NCI-H146 treated with DMSO at 0.1 percent for 48 hours (cell line): ENCODE measurements at regions not wholly inside any gene's neighbourhood (a gene's known extent, or its start where the extent isn't known, plus 50 kb on each side); places are given as distances from the start of the nearest gene placed in this dataset.

ENCODE experiments used
- DNase-seq: peaks from one replicate; lab custom pipeline; 2025; ENCODE audit not compliant: unreplicated experiment; lab: John Stamatoyannopoulos, UW

DNA sequence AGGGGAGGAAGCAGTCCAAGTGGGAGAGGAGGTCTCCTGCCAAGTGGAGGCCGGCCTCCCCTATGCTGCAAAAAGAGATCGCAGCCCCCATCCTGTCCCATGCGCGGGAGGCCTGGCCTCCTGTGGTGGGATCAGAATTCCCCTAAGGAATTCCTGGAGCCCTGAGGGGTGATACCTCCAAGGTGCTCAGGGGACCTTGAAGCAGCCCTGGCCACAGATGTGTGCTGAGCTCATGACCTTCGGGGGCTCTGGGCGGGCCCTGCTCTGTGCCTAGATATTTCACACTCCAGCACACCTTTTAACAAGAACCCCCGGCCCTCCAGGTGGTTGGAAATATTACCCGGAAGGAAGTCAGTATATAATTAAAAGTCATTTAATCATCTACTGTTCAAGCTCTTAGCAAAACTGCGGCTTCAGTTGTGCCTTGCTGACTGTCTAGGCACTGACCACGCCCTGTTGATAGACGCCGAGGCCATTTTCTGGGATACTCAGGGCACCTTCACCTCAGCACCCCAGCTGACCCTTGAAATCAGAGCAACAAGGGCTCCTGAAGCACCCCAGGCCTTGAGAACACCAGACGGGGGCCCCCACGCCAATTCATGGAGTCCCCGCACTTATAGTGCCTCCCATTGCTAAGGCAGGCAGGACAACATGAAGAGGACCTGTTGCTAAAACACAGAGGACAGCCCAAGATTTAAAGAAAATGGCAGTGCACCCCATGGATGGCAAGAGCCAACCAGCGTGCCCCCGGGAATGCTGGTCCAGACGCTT is 119.1 kb downstream of the NDUFA10 start:
- no peak for DNase-seq

DNA sequence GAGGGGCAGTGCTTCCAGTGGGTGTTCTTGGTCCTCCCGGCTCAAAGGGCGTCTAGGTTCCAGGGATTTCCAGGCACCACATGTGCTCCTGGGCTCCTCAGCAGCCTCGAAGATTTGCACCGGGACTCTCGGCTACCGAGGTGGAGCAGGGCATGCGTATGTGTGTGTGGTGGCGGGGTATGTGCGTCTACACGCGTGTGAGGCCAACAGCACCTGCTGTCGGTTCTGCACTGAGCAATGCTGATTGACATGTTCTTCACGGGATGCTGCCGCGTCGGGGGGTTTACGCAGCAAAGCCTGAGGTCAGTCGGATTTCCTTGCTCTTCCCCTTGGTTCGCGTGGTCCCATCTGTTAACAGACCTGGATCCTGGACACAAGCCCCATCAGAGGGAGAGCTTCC is 119.8 kb downstream of the NDUFA10 start:
- DNase-seq: no peak

DNA sequence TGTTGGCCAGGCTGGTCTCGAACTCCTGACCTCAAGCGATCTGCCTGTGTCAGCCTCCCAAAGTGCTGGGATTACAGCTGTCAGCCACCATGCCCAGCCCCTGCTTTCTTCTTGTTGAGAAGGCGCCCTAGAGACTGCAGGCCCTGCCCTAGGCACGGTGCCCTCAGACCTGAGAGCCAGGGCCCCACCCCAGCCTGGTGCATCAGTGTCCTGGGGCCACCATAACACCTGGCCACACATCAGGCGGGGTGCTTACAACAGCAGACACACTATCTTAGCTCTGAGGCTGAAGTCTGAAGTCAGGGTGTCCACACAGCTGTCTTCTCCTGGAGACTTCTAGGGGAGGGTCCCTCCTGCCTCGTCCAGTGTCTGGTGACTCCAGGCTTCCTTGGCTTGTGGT is 120.6 kb downstream of the NDUFA10 start:
- DNase-seq: no peak

DNA sequence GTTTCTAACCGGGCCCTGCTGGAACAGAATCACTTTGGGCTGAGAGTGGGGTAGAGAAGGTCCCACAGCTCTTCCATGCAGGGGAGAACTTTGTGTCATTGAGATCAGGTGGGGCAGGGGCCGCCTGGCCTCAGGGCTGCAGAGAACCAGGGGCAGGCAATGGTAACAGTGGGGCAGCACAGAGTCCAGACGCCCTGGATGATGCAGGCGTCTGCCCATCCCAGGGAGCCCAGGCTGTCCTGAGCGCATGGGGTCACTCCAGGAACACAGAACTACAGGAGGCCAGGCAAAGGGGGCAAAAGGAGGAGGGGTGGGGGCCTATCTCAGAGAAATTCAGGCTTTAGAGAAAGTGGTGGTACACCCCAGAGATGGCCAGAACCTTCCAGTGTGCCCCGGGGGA is 121.3 kb downstream of the NDUFA10 start:
- no peak for DNase-seq

DNA sequence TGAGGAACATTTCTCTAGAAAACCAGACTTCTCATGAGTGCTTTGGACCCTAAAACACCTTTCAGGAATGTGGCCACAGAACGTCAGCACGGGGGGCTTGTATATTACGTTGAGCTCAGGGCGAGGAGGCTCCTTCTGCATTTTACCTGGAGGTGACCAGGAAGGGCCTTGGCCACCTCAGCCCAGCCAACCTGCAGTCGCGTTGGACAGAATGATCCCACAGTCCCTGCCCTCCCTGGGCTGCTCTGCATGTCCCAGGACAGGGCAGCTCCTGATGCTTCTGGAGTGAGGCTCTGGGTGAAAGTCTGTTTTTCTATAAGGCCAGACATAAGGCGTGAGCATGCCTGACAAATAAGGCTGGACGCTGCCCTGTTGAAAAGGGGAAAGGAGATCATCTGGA is 121.9 kb downstream of the NDUFA10 start:
- no peak for DNase-seq

DNA sequence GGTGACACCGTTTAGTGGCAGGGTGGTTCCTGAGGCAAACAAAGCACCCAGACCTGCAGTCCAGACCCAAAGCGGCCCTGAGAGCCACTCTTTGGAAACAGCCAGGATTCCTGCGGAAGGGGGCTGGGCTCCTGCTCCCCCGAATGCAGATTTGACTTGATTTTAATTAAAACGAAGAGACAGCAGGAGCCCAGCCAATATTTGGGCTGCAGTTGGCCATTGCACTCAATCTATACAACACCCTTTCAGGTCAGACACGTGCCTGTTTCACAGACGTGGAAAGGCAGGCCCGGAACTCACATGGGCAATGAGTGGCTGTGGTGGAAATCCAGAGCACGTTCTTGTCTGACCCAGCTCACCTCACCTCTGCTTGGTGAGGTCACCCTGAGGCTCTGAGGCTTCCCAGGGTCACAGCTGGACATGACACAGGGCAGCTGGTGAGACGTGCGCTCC is 122.4 kb downstream of the NDUFA10 start:
- no peak for DNase-seq

DNA sequence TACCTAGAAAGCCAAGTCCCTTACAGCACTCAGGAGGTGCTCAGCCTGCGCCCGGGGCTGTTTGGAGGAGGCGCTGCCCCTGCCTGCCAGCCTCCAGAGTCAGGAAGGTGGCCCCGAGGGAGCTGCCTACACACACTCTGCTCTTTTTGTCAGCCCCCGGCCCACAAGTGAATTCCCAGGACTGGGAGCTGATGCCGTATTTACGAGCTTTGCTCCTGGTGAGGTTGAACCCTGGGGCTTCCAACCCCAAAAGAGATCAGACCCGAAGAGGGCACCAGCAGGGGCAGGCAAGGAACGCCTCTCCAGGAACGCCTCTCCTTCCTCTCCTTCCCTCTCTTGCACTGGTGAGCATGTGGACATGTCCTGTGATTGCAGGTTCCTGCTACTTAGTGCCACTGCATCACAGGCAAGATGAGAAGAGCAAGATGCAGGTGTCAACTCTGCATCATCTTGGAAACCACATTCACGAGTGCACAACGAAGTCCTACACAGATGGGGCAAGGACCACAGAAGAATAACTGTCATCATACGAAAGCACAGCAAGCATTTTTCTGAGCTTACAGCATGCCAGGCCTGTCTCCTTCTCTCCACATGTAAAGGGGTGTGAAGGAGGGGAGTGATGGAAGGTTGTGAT is 126.7 kb downstream of the NDUFA10 start:
- DNase-seq: no peak

DNA sequence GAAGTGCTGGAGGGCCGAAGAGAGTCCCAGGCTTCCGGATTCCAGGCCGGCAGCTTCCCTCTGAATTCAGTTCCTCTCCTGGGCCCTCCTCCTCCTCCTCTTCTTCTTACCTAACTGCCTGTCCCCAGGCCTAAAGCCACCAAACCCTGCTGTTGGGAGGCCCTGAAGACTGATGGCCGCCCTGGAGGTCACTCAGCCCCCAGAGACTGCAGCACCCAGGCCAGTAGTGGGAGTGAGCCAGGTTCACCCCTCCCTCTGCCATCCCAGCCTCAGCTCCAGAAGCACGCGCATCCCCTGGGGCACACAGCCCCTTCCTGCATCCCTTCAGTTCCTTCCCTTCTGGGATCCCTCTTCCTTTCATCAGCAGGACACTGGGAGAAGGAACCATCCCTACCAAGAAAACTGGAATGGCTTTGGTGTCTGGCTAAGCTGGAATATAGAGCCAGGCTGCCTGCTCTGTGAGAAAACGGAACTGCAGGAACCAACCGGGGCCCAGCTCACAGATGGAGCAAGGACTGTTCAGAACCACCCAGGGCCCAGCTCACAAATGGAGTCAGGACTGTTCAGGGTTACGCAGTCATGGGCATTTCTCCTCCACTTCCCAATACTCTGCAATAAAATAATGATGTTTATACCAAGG is 127.4 kb downstream of the NDUFA10 start:
- DNase-seq: no peak

DNA sequence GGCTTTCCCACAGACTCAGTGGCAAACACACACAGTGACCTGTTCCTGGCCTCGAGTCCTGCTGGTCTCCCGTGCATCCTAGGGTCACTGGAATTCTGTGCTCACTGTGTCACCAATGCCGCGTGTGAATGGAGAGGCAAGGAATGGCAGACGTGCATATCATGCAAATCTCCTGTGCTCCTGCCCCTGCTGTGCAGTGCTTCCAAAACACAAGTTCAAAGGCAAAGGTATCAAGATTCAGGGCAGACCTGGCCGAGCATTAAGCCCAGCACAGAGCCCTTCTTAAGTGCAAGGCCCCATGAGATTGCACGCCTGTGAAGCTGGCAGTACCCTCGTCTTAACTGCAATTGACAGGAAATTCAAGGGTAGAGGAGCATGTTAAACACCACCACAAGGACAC is 129.1 kb downstream of the NDUFA10 start:
- no peak for DNase-seq

DNA sequence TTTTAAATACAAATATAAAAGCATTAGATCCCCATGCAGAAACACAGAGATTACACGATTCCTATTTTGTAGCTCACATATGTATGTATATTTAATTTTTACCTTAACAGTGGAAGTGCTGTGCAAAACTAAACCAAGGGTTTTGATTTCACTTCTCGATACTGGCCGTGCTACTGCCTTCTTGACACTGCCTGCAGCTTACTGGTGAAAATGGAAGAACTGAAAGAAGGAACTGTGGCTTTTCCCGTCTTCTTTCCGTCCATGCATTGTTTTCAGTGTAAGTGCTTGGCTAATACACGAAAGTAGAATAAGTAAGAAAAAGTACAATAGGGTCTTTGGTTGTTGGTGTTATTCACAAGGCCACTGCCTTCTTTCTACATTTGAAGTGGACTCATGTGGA is 129.5 kb downstream of the NDUFA10 start:
- no peak for DNase-seq

DNA sequence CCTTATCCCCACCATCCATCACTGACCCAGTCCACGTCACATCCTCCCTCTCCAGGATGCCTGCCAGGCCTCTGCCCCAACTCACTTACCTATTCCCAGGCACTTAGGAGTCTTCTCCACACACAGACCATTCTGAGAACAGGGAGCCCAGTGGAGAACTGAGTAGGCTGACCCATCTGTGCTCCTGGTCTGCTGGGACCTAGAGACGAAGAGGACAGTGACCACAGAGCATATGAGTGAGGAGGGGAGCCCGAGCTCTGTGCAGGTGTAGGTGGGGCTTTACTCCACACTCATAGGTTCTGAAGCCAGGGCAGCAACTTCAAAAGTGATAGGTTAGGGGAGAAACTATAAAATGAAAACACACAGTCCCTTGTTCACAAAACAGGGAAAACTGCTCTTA is 130.0 kb downstream of the NDUFA10 start:
- no peak for DNase-seq

DNA sequence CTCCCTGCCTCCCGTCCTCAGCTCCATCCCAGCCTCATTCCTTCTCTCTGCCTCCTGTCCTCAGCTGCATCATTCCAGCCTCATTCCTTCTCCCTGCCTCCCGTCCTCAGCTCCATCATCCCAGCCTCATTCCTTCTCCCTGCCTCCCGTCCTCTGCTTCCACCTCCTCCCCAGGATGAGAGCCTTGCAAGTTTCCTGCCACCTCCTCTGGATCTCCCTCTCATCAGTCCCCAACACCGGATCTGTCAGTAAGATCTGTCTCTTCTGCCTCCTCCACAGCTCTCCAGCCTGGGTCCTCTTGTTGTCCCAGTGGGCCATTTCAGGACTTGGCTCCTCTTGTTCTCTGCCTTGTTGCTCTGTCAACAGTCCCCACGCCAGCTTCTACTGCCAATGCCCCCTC is 130.9 kb downstream of the NDUFA10 start:
- DNase-seq: no peak

DNA sequence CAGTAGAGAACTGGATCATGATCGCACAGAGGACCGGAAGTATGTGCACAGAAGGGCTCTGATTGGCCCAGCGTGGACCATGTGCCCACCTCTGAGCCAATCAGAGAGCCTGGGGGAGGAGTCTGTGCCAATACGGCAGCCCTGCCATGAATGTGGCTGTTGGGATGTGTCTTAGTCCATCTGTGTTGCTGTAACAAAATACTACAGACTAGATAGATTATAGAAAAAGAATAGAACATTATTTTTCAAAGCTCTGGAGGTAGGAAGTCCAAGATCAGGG is 132.0 kb downstream of the NDUFA10 start:
- DNase-seq: no peak

DNA sequence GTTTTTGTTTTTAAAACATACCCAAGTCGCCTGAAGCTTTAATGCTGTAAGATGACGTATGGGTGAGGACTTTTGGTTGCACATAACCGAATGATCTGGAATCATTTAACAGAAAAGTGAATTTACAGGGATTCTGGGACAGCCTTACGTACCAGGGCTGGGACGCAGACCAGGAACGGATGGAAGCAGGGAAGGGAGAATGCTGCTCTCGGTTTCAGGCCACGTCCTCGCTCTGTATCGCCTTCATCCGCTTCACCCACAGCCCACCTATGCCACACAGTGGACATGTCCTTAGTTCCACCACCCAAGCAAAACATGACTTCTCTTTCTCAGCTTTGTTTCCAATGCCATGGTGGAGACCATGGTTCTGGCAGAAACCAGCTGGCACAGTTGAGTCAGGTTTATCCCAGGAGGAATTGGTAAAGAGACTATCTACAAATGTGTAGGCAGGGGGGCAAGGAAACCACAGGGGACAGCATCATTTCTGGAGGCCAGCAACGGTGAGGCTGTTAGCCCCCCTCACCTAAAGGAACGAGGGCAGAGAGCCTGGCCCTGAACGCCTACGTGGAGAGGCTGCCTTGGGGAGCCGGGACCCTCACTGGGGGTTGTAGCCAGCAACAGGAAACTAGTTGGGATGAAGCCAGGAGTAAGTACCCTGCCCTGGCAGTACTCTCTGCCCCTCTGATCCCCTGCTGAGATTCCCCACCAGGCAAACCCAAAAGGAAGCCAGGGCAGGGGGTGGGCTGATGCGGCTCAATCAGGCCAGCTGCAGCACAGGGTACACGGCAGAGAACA is 132.5 kb downstream of the NDUFA10 start:
- no peak for DNase-seq

DNA sequence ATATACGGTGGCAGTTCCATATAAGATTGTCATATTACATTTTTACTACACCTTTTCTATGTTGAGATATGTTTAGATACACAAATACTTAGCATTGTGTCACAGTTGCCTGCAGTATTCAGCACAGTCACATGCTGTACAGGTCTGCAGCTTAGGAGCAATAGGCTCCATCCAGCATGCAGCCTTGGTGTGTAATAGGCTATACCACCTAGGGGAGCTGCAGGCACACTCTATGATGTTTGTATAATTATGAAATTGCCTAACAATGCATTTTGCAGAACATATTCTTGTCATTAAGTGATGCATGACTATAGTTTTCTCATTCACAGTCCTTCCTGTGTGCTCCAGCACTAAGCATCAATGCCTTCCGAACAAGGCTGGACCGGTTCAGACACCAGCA is 133.4 kb downstream of the NDUFA10 start:
- DNase-seq: no peak

DNA sequence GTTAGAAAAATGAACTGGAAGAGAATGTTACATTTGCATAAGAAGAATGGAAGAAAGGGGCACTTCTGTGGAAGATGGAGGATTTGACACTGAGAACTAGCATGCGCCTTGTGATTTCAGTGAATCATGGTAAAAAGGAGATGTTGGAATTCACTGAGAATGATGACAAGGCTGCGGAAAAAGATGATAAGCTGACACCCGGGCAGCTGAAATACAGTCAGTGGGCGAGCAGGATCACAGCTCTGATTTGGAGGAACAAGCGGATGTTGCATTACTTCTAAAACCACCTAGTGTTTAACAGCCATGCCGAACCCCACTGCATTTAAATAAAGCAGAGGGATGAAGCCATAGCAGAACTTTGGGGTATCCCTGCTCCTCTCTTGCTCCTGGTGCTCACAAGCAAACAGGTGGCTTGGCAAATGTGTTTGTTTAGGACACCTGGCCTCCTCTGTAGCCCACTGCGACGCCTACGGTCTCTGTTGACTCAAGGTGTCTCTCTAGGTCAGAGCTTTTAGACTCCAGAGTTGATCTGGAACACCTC is 134.9 kb downstream of the NDUFA10 start:
- DNase-seq: no peak

DNA sequence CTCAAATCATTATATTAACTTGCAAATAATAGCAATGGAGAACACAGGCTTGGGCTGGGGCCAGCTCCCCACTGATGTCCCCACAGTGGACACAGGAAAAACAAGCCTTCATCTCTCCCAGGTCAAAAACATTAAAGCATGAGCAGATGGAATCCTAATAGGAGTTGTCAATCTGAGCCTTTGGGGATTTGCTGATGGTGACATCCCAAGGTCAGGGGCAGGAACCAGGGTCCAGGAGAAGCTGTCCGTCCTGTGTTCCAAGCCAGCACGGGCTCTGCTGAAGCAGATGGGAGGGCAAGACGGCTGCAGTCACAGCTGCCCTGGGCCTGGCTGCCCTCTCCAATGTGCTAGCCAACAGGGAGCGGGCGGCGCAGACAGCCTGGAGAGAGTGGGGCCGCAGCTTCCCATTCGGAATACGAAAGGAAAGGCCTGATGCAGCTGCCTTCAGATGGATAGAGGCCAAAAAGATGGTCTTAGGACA is 135.5 kb downstream of the NDUFA10 start:
- no peak for DNase-seq

DNA sequence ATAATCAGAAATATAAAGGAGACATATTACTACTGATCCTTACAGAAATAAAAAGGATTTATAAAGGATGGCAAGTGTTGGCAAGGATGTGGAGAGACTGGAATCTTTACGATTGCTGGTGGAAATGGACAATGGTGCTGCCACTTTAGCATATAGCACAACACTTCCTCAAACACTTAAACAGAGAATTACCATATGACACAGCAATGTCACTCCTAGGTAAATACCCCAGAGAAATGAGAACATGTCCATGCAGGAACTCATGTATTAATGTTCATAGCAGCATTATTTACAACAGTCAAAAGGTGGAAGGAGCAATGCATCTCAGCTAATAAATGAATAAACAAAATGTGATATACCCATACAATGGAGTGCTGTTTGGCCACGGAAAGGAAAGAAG is 137.5 kb downstream of the NDUFA10 start:
- no peak for DNase-seq

DNA sequence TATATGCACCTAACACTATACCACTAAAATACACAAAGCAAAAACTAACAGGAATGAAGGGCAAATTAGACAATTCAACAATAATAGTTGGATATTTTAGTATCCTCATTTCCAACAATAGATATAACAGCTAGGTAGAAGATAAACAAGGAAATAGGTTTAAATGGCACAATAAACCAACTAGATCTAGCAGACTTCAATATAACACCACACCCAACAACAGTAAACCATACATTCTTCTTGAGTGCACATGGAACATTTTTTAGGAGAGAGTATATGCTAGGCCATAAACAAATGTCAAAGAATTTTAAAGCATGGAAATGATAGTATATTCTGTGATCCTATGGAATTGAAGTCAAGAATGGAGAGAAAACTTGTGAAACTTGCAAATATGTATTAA is 138.4 kb downstream of the NDUFA10 start:
- DNase-seq: no peak

DNA sequence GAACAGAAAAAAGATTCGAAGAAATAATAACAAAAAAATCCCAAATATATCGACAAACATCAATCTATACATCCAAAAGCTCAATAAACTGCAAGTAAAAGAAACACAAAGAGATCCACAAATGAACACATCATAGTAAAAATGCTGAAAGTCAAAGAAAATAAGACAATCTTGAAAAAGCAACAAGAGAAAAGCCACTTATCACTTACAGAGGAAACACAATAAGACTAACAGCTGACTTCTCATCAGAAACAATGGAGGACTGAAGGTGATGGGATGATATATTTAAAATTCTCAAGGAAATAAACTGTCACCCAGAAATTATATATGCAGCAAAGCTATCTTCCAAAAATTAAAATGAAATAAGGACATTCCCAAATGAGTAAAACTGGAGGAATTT is 140.3 kb downstream of the NDUFA10 start:
- no peak for DNase-seq

DNA sequence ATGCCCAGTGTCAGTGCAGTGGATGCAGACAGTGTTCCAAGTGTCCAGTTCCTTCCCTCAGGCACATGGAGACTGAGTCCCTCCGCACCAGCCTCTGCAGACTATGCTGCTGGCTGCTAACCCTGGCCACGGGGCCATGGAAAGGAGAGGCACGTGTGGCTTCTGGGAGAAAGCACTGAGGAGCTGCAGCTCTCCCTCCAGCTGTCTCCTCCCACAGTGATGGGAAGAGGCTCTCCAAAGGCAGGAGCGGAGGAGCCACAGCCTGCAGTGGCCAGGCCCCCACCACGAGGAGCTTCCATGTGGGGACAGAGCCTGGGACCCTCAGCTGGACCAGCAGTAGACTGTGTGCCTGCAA is 141.1 kb downstream of the NDUFA10 start:
- no peak for DNase-seq
